Thoracic aorta (tissue), 2 donors: ENCODE measurements at regions not wholly inside any gene's neighbourhood (a gene's known extent, or its start where the extent isn't known, plus 50 kb on each side); places are given as distances from the start of the nearest gene placed in this dataset.
"Not testable (repeated sequence)": the region's sequence is repeated elsewhere in the genome, so short reads cannot be mapped to it uniquely, and the experiment has no call there.

Source experiments
- ATAC-seq: fragments of 150-250 bp; one replicate; pipeline ENCODE4 v1.8.0; 2017; ENCODE audit warnings: low read depth; ENCODE audit not compliant: insufficient number of reproducible peaks, low FRiP score
- DNase-seq: peaks from one replicate; pipeline ENCODE4 v3.0.0-alpha.2; 2020; ENCODE audit warnings: low spot score
- H3K27ac ChIP-seq, 2 donors: fragments of 200-600 bp; sonication (generic); 1 replicate in 1 of 2; 2 replicates in 1 of 2; pipeline ENCODE4 v1.5.1; 2016; ENCODE audit warnings: mild to moderate bottlenecking in 2 of 2, moderate library complexity in 2 of 2
- H3K27me3 ChIP-seq: fragments of 200-600 bp; sonication (generic); replicated peaks from 2 replicates; pipeline ENCODE4 v1.6.0; 2016; ENCODE audit warnings: mild to moderate bottlenecking; ENCODE audit not compliant: insufficient read depth
- H3K36me3 ChIP-seq: fragments of 200-600 bp; sonication (generic); one replicate; pipeline ENCODE4 v1.5.1; 2016
- H3K4me1 ChIP-seq, 2 donors: fragments of 200-600 bp; sonication (generic); 1 replicate in 1 of 2; 2 replicates in 1 of 2; pipeline versions ENCODE4 v1.5.1 to v1.6.0; 2016; ENCODE audit warnings: low read depth in 2 of 2, mild to moderate bottlenecking in 1 of 2; ENCODE audit not compliant: control insufficient read depth in 1 of 2
- H3K4me3 ChIP-seq: fragments of 200-600 bp; sonication (generic); 2 replicates; pipeline ENCODE4 v1.5.1; 2016; ENCODE audit warnings: mild to moderate bottlenecking
- H3K9me3 ChIP-seq: fragments of 200-600 bp; sonication (generic); 2 replicates; pipeline ENCODE4 v1.5.1; 2016
- CTCF ChIP-seq: fragments of 200-600 bp; sonication (generic); IDR thresholded peaks from one replicate; pipeline ENCODE4 v1.5.1; 2019; ENCODE audit warnings: antibody characterized with exemption

DNA sequence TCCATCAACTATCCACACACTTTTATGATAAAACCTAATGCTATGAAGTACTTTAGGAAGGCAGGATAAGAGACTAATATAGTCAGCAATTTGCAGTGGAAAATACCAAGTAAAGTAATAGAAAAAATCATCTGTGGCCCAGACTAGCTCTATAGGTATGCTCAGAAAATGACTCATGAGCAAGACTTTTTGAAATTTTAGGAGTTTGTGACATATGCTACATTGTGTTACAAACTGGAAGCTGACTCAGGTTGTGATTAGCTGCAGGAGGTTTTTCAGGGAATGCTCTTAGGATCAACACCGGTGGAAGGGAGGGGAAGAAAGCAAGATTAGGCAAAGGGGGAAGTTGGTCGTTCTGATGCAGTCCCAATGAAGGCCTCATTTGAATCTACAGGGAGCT lies 56.1 kb downstream of the FEZF1 start:
- no peaks in the 10 kb centered on the region for H3K36me3 ChIP-seq
- H3K27ac ChIP-seq, result no peak overlapping the region
- DNase-seq (no peak), ATAC-seq (no peak)
- H3K4me3 ChIP-seq, result no peak overlapping the region
- TF ChIP-seq CTCF, result no peak
- no peaks in the 10 kb centered on the region for H3K9me3 ChIP-seq
- no peaks in the 10 kb centered on the region for H3K4me1 ChIP-seq
- H3K27me3 ChIP-seq, result no peaks in the 10 kb centered on the region

GRCh38 chr7:122238729-122239128 lies 65.8 kb downstream of the FEZF1 start:
- DNase-seq, H3K4me1 ChIP-seq, H3K27ac ChIP-seq, H3K4me3 ChIP-seq, H3K36me3 ChIP-seq, H3K27me3 ChIP-seq, H3K9me3 ChIP-seq, ATAC-seq: not testable (repeated sequence)

DNA sequence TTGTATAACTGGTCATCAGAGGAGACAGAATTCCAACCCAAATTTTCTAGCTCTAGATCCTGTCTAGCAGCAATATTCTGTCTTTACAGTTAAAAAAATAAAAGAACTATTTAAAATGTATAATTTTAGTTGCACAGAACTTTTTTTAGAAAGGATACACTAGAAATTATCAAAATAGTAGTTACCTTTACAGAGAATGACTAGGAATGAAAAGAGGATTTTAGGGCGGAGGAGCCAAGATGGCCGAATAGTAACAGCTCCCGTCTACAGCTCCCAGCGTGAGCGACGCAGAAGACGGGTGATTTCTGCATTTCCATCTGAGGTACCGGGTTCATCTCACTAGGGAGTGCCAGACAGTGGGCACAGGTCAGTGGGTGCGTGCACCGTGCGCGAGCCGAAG lies 66.3 kb downstream of the FEZF1 start:
- not testable (repeated sequence) for H3K27ac ChIP-seq, H3K4me1 ChIP-seq, H3K4me3 ChIP-seq, H3K9me3 ChIP-seq, DNase-seq, H3K36me3 ChIP-seq, ATAC-seq, H3K27me3 ChIP-seq

DNA sequence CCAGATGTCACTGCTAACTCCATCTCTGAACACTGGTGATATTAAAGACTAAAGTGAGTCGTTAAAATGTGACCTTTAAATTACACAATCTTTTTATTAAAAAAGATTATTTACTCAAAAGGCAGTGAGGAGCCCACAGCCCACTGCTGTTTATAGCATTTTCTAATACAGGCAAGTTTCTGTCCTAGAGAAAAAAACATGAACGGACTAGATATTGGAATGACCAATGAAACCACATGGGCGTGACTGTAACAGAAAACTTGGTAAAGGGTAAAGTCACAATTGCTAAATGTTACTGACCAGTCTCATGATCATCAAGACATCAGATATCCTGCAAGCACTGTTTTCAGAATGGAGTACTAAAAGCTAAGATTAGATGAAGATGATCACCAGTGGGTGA lies 78.7 kb downstream of the FEZF1 start:
- Histone ChIP-seq H3K27ac (no peak overlapping the region), H3K4me1 (no peaks in the 10 kb centered on the region), H3K9me3 (no peaks in the 10 kb centered on the region), H3K36me3 (no peaks in the 10 kb centered on the region), H3K27me3 (no peaks in the 10 kb centered on the region), H3K4me3 (no peak overlapping the region)
- TF ChIP-seq CTCF, result no peak
- ATAC-seq (no peak), DNase-seq (no peak)

DNA sequence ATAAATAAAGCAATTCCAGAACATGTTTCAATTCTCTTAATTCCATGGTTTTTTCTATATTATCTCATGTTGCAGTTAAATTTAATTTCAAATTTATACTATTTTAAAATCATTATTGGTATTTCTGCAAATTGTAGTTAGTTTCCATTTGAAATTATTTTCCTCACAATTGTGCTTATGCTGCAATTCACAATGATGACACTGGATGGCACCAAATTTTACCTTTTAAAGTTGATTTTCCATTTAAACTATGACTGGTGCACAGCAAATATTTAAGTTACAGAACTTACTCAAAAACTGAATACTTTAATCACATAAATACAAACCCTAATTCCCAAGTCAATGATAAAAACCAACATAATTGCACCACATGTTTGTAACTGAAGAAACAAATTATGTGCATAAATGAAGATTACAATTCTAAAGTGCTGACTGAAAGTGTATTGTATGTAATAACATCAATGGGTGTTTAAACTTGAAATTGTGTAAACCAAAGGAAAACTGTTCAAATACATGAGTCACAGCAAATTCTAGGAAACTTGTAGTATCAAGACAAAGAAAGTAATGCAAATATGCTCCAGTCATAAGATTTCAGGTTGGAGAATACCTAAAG lies 75.3 kb upstream of the AASS start:
- Histone ChIP-seq H3K4me3 (no peak overlapping the region), H3K36me3 (no peaks in the 10 kb centered on the region), H3K4me1 (no peaks in the 10 kb centered on the region), H3K9me3 (no peaks in the 10 kb centered on the region), H3K27ac (no peak overlapping the region), H3K27me3 (no peaks in the 10 kb centered on the region)
- peak; percentile 41 for TF ChIP-seq CTCF
- ATAC-seq, result no peak
- no peak for DNase-seq

DNA sequence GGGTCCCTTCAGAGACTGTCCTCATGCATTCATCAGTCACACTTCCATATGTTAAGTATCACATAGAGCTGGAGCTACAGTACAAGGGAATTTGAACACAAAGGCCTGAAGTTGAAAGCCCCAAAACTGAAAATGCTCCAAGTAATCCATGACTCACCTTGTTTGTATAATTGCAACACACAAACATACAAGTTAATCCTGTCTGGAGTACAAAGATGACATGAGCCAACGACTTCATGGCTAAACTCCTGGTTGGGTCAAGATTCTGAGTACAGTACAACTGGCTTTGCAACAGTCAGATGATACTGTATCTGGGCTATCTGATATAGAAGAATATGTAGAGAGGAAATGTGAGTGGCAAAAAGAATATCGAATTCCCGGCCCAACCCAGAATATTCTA lies 73.1 kb upstream of the AASS start:
- DNase-seq, result no peak
- Histone ChIP-seq H3K36me3 (no peaks in the 10 kb centered on the region), H3K27ac (no peak overlapping the region), H3K9me3 (no peaks in the 10 kb centered on the region), H3K27me3 (no peaks in the 10 kb centered on the region), H3K4me1 (no peaks in the 10 kb centered on the region), H3K4me3 (no peak overlapping the region)
- ATAC-seq, result no peak
- TF ChIP-seq CTCF, result no peak
